WTC11 (cell line): ENCODE measurements at regions not wholly inside any gene's neighbourhood (a gene's known extent, or its start where the extent isn't known, plus 50 kb on each side); places are given as distances from the start of the nearest gene placed in this dataset.

Experiments used
- CREB1 ChIP-seq: sonication (generic); formaldehyde crosslinking; IDR thresholded peaks from 2 replicates; pipeline ENCODE4 v1.8.0; 2023; ENCODE audit warnings: mild to moderate bottlenecking, missing genetic modification reagents
- CTCF ChIP-seq: fragments of 200-600 bp; IDR thresholded peaks from 2 replicates; pipeline ENCODE4 v1.8.0; 2022; ENCODE audit warnings: antibody characterized with exemption
- FOXP1 ChIP-seq: sonication (generic); formaldehyde crosslinking; IDR thresholded peaks from 2 replicates; pipeline ENCODE4 v1.8.0; 2022; ENCODE audit warnings: missing genetic modification reagents, mild to moderate bottlenecking, moderate library complexity, borderline replicate concordance
- NFATC4 ChIP-seq: fragments of 250-450 bp; sonication (Bioruptor Pico); IDR thresholded peaks from 2 replicates; pipeline ENCODE4 v1.9.0; 2021; ENCODE audit warnings: mild to moderate bottlenecking
- SMAD3 ChIP-seq: sonication (generic); formaldehyde crosslinking; IDR thresholded peaks from 2 replicates; pipeline ENCODE4 v1.8.0; 2022; ENCODE audit warnings: missing genetic modification reagents, mild to moderate bottlenecking, borderline replicate concordance
- ZNF121 ChIP-seq: sonication (generic); formaldehyde crosslinking; IDR thresholded peaks from 2 replicates; pipeline ENCODE4 v1.8.0; 2023; ENCODE audit warnings: missing genetic modification reagents
- ZNF263 ChIP-seq: sonication (generic); formaldehyde crosslinking; IDR thresholded peaks from 2 replicates; pipeline ENCODE4 v1.8.1; 2022; ENCODE audit warnings: low read depth, mild to moderate bottlenecking, moderate library complexity, missing genetic modification reagents
- TF ChIP-seq, protein P1 (sequence below): sonication (generic); formaldehyde crosslinking; IDR thresholded peaks from 2 replicates; pipeline ENCODE4 v1.8.0; 2023; ENCODE audit warnings: missing genetic modification reagents
- TF ChIP-seq, protein P2 (sequence below): sonication (generic); formaldehyde crosslinking; IDR thresholded peaks from 2 replicates; pipeline ENCODE4 v1.8.0; 2022; ENCODE audit warnings: mild to moderate bottlenecking, missing genetic modification reagents

GRCh38 chr7:12139416-12139815 lies 71.7 kb upstream of the TMEM106B start:
- TF ChIP-seq SMAD3 (CRISPR knock-in tag): no peak
- no peak for TF ChIP-seq CTCF
- TF ChIP-seq NFATC4: no peak
- no peak for TF ChIP-seq ZNF263 (CRISPR knock-in tag)
- TF ChIP-seq, protein P1, sequence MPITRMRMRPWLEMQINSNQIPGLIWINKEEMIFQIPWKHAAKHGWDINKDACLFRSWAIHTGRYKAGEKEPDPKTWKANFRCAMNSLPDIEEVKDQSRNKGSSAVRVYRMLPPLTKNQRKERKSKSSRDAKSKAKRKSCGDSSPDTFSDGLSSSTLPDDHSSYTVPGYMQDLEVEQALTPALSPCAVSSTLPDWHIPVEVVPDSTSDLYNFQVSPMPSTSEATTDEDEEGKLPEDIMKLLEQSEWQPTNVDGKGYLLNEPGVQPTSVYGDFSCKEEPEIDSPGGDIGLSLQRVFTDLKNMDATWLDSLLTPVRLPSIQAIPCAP (CRISPR knock-in tag): no peak
- TF ChIP-seq, protein P2, sequence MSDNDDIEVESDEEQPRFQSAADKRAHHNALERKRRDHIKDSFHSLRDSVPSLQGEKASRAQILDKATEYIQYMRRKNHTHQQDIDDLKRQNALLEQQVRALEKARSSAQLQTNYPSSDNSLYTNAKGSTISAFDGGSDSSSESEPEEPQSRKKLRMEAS (CRISPR knock-in tag): no peak
- TF ChIP-seq FOXP1 (CRISPR knock-in tag): no peak
- no peak for TF ChIP-seq CREB1 (CRISPR knock-in tag)
- TF ChIP-seq ZNF121 (CRISPR knock-in tag): no peak
